T-helper 2 cell treated with Interferon-gamma antibody and Interleukin-4, amounts not matched to agents 5 μg/mL and 100 μg/mL, for 36 hours (primary cell): ENCODE measurements at regions not wholly inside any gene's neighbourhood (a gene's known extent, or its start where the extent isn't known, plus 50 kb on each side); places are given as distances from the start of the nearest gene placed in this dataset.
"Not testable (repeated sequence)": the region's sequence is repeated elsewhere in the genome, so short reads cannot be mapped to it uniquely, and the experiment has no call there.

Source experiments
- DNase-seq: peaks from one replicate; pipeline ENCODE4 v3.0.0; 2021; ENCODE audit warnings: low spot score
- H3K27ac Mint-ChIP-seq: one replicate; pipeline ENCODE4 v1.8.0; 2021; ENCODE audit warnings: mild to moderate bottlenecking, mixed read lengths
- H3K27me3 Mint-ChIP-seq: one replicate; pipeline ENCODE4 v1.8.0; 2021; ENCODE audit warnings: low read depth, mixed read lengths
- H3K36me3 Mint-ChIP-seq: one replicate; pipeline ENCODE4 v1.8.0; 2021; ENCODE audit warnings: low read depth, mixed read lengths
- H3K4me1 Mint-ChIP-seq: one replicate; pipeline ENCODE4 v1.8.0; 2021; ENCODE audit warnings: low read depth, mixed read lengths
- H3K4me3 Mint-ChIP-seq: one replicate; pipeline ENCODE4 v1.8.0; 2022; ENCODE audit warnings: mild to moderate bottlenecking, moderate library complexity, mixed read lengths
- H3K9me3 Mint-ChIP-seq: one replicate; pipeline ENCODE4 v1.8.0; 2021; ENCODE audit warnings: mixed read lengths

- H3K36me3 Mint-ChIP-seq = no peaks in the 10 kb centered on the region
- no peak overlapping the region for H3K27ac Mint-ChIP-seq
- H3K9me3 Mint-ChIP-seq = no peaks in the 10 kb centered on the region
- no peak for DNase-seq
- no peak overlapping the region for H3K4me3 Mint-ChIP-seq
- peaks cover 5% of the 10 kb centered on the region for H3K4me1 Mint-ChIP-seq
- H3K27me3 Mint-ChIP-seq = peaks cover 8% of the 10 kb centered on the region
These were observed 389.3 kb downstream of the STK39 start for GRCh38 chr2:167858086-167858485.

DNA sequence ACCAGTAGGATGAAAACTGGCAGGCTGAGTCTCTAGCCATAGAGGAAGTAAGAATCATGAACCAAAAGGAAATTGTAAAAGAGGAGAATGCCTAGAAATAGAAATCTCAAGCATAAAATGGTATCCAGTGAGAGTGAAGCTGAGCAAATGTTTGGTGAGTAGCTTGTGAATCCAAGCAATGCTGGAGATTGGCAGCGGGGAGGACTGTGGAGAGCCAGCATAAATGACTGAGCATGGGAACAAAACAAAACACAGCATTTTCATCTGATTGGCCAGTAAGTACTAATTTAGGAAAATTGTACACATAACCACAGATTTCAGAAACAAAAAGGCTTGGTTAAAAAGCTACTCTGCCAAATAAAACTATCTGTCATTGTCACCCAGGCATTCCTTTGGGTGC, 390.0 kb downstream of the STK39 start:
- DNase-seq = no peak
- Mint-ChIP-seq H3K27me3 (peaks cover 8% of the 10 kb centered on the region), H3K9me3 (no peaks in the 10 kb centered on the region), H3K4me1 (no peaks in the 10 kb centered on the region), H3K36me3 (no peaks in the 10 kb centered on the region), H3K27ac (no peak overlapping the region), H3K4me3 (no peak overlapping the region)

DNA sequence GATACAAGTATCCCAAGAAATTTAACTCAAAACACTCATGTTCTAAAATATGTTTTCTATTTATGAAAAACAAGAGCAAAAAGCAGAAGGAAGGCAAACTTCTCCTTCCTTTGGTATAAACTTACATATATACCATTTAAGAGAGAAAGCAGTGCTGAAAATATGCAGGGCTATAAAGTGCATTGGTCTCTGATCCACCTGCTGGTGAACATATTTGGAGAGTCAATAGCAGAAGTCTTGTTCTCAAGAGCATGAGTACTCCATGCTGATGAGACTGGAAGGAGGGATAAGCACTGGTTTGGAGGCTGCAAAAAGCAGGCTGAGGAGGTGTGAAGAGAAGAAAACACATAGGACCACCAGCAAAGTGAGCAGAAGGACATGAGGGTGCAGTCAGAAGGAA, 391.2 kb downstream of the STK39 start:
- Mint-ChIP-seq H3K4me1 (no peaks in the 10 kb centered on the region), H3K36me3 (no peaks in the 10 kb centered on the region), H3K9me3 (no peaks in the 10 kb centered on the region), H3K27ac (no peak overlapping the region), H3K4me3 (no peak overlapping the region), H3K27me3 (peaks cover 8% of the 10 kb centered on the region)
- no peak for DNase-seq

DNA sequence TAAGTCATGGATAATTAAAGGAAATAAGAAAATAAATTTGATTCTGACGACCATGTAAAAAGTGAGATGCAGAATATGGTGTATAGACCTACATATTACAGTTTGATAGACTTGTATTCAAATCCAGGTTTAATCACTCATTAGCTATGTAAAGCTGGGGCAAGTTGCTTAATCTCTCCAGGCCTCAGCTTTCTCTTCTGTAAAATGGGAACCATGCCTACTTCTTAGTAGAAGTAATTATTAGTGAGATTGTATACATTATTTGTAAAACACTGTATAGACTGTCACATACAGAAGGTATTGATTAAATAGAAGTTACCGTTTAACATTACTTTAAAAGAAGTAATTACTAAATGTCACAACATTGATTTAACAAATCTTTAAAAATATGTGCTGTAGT, 392.2 kb downstream of the STK39 start:
- Mint-ChIP-seq H3K4me1 (no peaks in the 10 kb centered on the region), H3K9me3 (no peaks in the 10 kb centered on the region), H3K4me3 (no peak overlapping the region), H3K36me3 (no peaks in the 10 kb centered on the region), H3K27me3 (peaks cover 8% of the 10 kb centered on the region), H3K27ac (no peak overlapping the region)
- no peak for DNase-seq

GRCh38 chr2:167853717-167854116, 393.7 kb downstream of the STK39 start:
- Mint-ChIP-seq H3K9me3 (no peaks in the 10 kb centered on the region), H3K27ac (no peak overlapping the region), H3K4me3 (no peak overlapping the region), H3K36me3 (no peaks in the 10 kb centered on the region), H3K4me1 (no peaks in the 10 kb centered on the region), H3K27me3 (peaks cover 8% of the 10 kb centered on the region)
- DNase-seq = no peak

DNA sequence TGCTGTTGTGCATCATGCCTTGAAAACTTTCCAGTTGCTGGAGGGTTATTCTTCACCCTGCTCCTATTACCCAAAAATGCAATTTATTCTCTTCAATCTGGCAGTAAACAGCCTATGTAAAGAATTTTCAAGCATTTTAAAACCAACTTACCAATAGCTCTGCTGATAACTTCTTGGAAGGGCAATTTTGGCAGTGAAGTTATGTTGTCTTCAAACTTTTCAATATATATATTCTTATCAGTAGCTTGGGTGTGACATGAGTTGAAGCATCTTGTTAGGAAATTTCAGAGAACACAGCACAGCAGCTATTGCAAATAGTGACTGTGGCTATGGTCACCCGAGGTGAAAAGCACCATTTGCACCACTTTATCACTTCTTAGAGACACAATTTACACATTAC, 395.5 kb downstream of the STK39 start:
- peaks cover 6% of the 10 kb centered on the region for H3K4me1 Mint-ChIP-seq
- H3K36me3 Mint-ChIP-seq = no peaks in the 10 kb centered on the region
- no peak for DNase-seq
- H3K27ac Mint-ChIP-seq = no peak overlapping the region
- H3K4me3 Mint-ChIP-seq = no peak overlapping the region
- no peaks in the 10 kb centered on the region for H3K9me3 Mint-ChIP-seq
- H3K27me3 Mint-ChIP-seq = peaks cover 8% of the 10 kb centered on the region

DNA sequence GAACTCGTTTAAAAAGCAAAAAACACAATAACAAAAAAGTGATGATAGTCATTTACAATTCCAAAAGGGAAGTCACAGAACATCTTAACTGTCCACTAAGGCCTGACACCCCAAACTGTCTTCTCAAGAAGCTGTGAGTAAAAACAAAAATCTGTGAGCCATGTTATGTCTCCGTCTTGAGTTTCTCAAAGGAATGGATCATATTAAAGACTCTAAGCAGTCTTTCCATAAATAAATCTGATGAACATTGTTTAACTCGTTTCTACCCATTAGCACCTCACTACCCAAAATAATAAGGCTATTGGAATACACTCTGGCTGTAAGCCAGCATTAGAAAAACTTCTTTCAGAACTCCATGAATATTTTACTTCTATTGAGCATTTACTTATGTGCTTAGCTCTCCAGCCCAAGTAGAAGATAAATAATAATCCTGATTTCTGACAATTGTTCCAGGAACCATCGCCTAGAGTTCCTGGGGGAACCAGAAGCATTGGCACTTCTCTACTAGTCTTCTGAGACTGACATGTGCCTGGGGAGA, 396.0 kb downstream of the STK39 start:
- no peaks in the 10 kb centered on the region for H3K9me3 Mint-ChIP-seq
- no peak for DNase-seq

GRCh38 chr2:167844714-167845530, 402.5 kb downstream of the STK39 start:
- no peaks in the 10 kb centered on the region for H3K9me3 Mint-ChIP-seq
- no peaks in the 10 kb centered on the region for H3K36me3 Mint-ChIP-seq
- H3K27me3 Mint-ChIP-seq = no peaks in the 10 kb centered on the region
- no peak overlapping the region for H3K27ac Mint-ChIP-seq
- H3K4me3 Mint-ChIP-seq = no peak overlapping the region
- no peak for DNase-seq
- H3K4me1 Mint-ChIP-seq = peaks cover 8% of the 10 kb centered on the region

More for the DNA sequence above, 396.0 kb downstream of the STK39 start:
- Mint-ChIP-seq H3K4me1 (peaks cover 8% of the 10 kb centered on the region), H3K27ac (no peak overlapping the region), H3K4me3 (no peak overlapping the region), H3K36me3 (no peaks in the 10 kb centered on the region), H3K27me3 (peaks cover 8% of the 10 kb centered on the region)

- H3K27me3 Mint-ChIP-seq = no peaks in the 10 kb centered on the region
These were observed 403.7 kb downstream of the STK39 start for GRCh38 chr2:167843657-167844056.

GRCh38 chr2:167843217-167843616, 404.2 kb downstream of the STK39 start:
- H3K4me1 Mint-ChIP-seq = peaks cover 8% of the 10 kb centered on the region
- H3K36me3 Mint-ChIP-seq = no peaks in the 10 kb centered on the region
- H3K9me3 Mint-ChIP-seq = no peaks in the 10 kb centered on the region
- DNase-seq = no peak
- H3K4me3 Mint-ChIP-seq = no peak overlapping the region
- no peaks in the 10 kb centered on the region for H3K27me3 Mint-ChIP-seq
- H3K27ac Mint-ChIP-seq = no peak overlapping the region

More at GRCh38 chr2:167843657-167844056, 403.7 kb downstream of the STK39 start:
- DNase-seq = no peak
- no peak overlapping the region for H3K27ac Mint-ChIP-seq
- peaks cover 8% of the 10 kb centered on the region for H3K4me1 Mint-ChIP-seq
- H3K36me3 Mint-ChIP-seq = no peaks in the 10 kb centered on the region
- H3K4me3 Mint-ChIP-seq = no peak overlapping the region
- no peaks in the 10 kb centered on the region for H3K9me3 Mint-ChIP-seq

DNA sequence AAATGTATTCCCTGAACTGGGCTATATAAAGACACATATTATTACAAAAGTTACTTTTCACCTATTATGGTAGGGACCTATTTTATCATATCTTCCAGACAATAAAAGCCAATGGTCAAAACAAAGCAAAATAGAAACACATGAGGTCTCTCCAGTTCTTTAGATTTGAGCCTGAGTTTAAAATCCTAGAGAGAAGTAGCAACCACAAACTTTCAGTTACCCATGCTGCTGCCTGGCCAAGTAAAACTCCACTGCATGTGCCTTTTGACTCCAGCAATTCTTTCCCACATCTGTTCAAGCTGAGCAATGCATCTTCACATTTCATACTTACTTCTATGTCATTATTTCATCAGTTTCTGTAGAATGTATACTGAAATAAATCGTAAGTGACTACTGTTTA, 405.3 kb downstream of the STK39 start:
- Mint-ChIP-seq H3K9me3 (no peaks in the 10 kb centered on the region), H3K27me3 (no peaks in the 10 kb centered on the region), H3K4me3 (no peak overlapping the region), H3K4me1 (peaks cover 1% of the 10 kb centered on the region), H3K36me3 (no peaks in the 10 kb centered on the region), H3K27ac (no peak overlapping the region)
- no peak for DNase-seq

- not testable (repeated sequence) for H3K27me3 Mint-ChIP-seq, H3K4me3 Mint-ChIP-seq, H3K36me3 Mint-ChIP-seq, H3K4me1 Mint-ChIP-seq, DNase-seq, H3K9me3 Mint-ChIP-seq, H3K27ac Mint-ChIP-seq
These were observed 412.1 kb downstream of the STK39 start for GRCh38 chr2:167835290-167835689.

DNA sequence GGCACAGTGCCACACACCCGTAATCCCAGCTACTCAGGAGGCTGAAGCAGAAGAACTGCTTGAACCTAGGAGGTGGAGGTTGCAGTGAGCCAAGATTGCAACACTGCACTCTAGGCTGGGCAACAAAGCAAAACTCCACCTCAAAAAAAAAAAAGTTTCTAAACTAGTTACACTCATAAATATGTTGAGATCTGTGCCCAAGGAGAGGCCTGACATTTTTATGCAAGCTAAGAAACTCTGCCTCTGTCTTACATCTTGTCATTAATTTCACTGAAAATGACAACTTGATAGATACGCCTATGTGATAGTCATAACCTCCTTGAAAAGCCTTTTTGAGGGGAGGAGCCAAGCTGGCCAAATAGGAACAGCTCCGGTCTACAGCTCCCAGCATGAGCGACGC, 412.7 kb downstream of the STK39 start:
- H3K9me3 Mint-ChIP-seq = no peaks in the 10 kb centered on the region
- H3K27ac Mint-ChIP-seq = no peak overlapping the region
- no peaks in the 10 kb centered on the region for H3K27me3 Mint-ChIP-seq
- H3K4me3 Mint-ChIP-seq = no peak overlapping the region
- no peak for DNase-seq
- H3K36me3 Mint-ChIP-seq = no peaks in the 10 kb centered on the region
- H3K4me1 Mint-ChIP-seq = no peaks in the 10 kb centered on the region

DNA sequence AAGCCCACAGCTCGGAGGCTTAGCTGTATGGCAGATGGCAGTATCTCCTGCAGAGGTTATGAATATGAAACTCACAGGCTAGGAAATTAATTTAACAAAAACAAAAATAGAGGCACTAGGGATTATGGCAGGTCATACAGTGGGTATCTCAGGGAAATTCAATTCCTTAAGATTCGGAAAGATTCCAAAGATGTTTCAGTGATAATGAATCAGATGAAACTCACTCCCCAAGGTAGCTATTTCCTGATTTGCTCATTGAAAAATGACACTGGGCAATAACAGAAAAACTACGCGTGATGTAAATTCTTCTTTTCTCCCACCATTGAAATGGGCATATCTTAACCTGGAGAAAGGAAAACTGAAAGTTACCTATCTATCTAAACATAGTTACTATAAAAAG, 414.1 kb downstream of the STK39 start:
- Mint-ChIP-seq H3K9me3 (no peaks in the 10 kb centered on the region), H3K27me3 (no peaks in the 10 kb centered on the region), H3K4me1 (no peaks in the 10 kb centered on the region), H3K36me3 (no peaks in the 10 kb centered on the region), H3K4me3 (no peak overlapping the region), H3K27ac (no peak overlapping the region)
- DNase-seq = no peak

DNA sequence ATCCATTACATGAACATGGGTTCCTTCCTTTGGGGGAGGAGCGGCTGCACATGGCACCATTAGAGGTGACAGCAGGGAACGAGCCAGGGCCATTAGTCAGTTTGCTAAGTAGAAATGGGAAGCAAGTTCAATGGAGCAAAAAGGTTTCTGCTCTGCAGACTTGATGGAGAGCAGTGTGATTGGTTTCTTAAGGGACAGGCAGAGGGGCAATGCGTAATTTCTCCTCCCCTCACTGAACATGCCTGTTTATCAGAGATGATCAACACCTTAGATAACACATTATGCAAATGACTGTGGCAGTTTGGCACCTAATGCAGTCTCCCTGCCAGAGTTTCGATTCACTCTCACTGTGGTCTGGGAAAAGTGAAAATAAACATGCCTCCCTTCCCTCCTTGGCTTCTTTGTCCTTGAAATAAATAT, 414.5 kb downstream of the STK39 start:
- H3K9me3 Mint-ChIP-seq = no peaks in the 10 kb centered on the region

More for the DNA sequence above, 414.5 kb downstream of the STK39 start:
- H3K4me1 Mint-ChIP-seq = no peaks in the 10 kb centered on the region
- no peak overlapping the region for H3K27ac Mint-ChIP-seq
- H3K27me3 Mint-ChIP-seq = no peaks in the 10 kb centered on the region
- DNase-seq = no peak
- no peak overlapping the region for H3K4me3 Mint-ChIP-seq
- no peaks in the 10 kb centered on the region for H3K36me3 Mint-ChIP-seq
